WI38 (cell line): ENCODE measurements at regions not wholly inside any gene's neighbourhood (a gene's known extent, or its start where the extent isn't known, plus 50 kb on each side); places are given as distances from the start of the nearest gene placed in this dataset.

Experiments used
- H3K4me3 ChIP-seq: 2 replicates; pipeline ENCODE4 v1.5.1; 2011; ENCODE audit warnings: low read depth, mild to moderate bottlenecking, control low read depth, low read length
- TF ChIP-seq, protein P1 (sequence below): IDR thresholded peaks from 2 replicates; pipeline ENCODE4 v1.5.1; 2012; ENCODE audit warnings: low read depth, mild to moderate bottlenecking, control low read depth, low read length

DNA sequence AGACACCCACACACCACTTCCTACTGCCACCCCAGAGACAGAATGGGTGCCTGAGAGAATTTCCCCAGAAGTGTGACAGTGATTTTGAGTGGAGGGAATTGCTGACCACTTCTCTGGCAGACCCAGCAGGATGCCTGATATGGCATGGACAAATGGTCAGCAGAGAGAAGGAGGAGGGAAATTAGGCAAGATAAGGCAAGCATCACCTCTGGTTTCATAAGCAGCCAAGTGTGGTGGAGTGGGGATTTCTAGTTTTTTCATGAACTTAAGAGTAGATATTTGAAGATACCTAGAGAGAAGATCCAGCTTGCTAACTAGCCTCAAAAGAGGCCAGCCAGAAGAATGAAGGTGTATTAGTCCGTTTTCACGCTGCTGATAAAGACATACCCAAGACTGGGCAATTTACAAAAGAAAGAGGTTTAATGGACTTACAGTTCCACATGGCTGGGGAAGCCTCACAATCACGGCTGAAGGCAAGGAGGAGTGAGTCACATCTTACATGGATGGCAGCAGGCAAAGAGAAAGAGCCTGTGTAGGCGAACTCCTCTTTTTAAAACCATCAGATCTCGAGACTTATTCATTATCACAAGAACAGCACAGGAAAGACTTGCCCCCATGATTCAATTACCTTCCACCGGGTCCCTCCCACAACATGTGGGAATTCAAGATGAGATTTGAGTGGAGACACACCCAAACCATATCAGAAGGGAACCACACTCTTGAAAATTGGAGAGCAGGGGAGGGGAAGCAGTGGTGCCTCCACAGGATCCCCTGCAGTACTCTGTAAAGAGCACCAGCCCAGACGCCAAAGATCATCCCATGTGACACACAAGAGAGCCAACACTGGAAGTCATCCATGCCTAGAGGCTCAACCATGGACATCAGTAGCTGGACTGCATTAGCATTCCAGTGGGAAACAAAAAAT is 64.2 kb downstream of the RBM43 start:
- TF ChIP-seq, protein P1, sequence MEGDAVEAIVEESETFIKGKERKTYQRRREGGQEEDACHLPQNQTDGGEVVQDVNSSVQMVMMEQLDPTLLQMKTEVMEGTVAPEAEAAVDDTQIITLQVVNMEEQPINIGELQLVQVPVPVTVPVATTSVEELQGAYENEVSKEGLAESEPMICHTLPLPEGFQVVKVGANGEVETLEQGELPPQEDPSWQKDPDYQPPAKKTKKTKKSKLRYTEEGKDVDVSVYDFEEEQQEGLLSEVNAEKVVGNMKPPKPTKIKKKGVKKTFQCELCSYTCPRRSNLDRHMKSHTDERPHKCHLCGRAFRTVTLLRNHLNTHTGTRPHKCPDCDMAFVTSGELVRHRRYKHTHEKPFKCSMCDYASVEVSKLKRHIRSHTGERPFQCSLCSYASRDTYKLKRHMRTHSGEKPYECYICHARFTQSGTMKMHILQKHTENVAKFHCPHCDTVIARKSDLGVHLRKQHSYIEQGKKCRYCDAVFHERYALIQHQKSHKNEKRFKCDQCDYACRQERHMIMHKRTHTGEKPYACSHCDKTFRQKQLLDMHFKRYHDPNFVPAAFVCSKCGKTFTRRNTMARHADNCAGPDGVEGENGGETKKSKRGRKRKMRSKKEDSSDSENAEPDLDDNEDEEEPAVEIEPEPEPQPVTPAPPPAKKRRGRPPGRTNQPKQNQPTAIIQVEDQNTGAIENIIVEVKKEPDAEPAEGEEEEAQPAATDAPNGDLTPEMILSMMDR = no peak
- no peak overlapping the region for H3K4me3 ChIP-seq

DNA sequence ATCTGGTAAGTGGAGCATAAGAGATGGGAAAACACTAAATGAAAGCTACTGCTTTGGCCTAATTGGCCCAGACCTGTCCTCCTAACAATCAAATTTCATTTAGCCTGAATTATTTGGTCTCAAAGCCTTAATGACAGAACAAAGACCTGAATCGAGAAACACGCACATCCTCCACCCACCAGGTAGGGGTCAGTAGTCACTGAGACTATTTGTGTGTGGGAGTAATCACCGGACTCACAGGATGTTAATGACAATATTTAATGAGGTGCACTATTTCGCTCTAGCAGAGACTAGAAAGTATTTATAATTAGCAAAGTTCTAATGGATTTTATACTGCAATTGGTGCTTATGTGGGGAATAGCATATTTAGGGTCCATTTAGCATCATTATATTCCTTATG is 68.1 kb downstream of the RBM43 start:
- TF ChIP-seq, protein P1 = no peak

DNA sequence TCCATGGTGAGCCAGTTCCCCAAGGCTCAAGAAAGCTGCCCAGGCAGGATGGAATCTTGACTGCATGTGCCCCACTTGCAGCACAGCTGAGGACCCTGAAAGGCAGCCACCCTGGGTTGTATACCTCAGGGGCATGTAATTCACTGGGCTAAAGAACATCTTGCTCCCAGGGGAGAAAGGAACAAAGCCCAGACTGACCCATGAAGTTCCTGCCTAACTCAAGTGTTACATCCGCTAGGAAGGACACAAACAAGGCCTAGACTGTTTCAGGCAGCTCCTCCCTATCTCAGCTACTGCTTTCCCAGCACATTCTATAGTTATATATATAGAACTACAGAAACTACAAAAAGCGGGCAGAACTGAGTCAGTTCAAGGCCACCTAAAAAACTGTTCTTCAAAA is 69.0 kb downstream of the RBM43 start:
- TF ChIP-seq, protein P1 = no peak
- H3K4me3 ChIP-seq = no peak overlapping the region

More for the DNA sequence above, 68.1 kb downstream of the RBM43 start:
- no peak overlapping the region for H3K4me3 ChIP-seq

DNA sequence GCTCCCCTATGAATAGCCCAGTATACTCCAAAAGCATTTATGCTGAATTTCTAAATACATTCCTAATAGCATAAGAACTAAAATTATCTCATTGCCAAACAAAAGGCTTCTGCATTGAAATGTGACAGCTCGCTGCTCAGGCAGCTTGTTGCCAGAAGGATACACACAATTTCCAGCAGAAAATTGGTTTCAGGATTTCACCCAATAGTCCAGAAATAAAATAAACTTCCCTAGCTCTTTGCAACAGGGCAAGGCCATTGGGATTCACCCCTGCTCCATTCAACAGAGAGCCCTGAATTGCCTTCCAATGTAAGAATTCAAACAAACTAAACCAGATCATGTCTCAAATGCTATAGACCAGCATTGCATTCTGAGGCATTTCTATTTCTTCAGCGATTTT is 70.7 kb downstream of the RBM43 start:
- no peak overlapping the region for H3K4me3 ChIP-seq
- TF ChIP-seq, protein P1 = no peak

DNA sequence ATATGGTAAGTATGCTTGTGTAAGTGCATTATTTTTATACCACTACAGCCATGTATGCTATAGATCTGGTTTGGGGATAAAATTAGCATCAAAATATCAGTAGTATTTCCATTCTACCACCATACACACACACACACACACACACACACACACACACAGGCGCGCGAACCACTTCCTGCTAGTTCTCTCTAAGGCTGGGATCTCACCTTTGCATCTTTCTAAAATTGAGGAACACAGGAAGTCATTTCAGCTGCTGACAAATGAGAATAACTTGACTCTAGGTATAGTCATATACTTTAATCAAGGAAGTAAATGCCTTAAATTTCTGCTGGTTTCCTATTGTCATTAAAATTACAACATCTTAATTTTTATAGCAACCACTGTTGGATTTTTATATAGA is 72.5 kb downstream of the RBM43 start:
- TF ChIP-seq, protein P1 = no peak
- H3K4me3 ChIP-seq = no peak overlapping the region

DNA sequence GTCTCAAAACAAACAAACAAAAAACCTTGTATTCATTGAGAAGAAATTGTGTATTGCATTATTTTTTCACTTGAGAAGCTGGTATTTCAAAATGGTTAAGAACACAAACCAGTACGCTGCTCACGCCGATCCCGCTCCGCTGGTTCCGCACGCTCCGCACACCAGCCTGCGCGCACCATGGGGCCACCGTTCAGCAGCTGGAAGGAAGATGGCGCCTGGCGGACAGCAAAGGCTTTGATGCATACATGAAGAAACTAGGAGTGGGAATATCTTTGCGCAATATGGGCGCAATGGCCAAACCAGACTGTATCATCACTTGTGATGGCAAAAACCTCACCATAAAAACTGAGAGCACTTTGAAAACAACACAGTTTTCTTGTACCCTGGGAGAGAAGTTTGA is 75.7 kb downstream of the RBM43 start:
- TF ChIP-seq, protein P1 = no peak
- no peak overlapping the region for H3K4me3 ChIP-seq
